WTC11 (cell line): ENCODE measurements at regions not wholly inside any gene's neighbourhood (a gene's known extent, or its start where the extent isn't known, plus 50 kb on each side); places are given as distances from the start of the nearest gene placed in this dataset.

Experiments
- ZBTB21 ChIP-seq: sonication (generic); formaldehyde crosslinking; IDR thresholded peaks from 2 replicates; pipeline ENCODE4 v1.8.1; 2023; ENCODE audit warnings: mild to moderate bottlenecking, missing genetic modification reagents, borderline replicate concordance
- ZNF423 ChIP-seq: fragments of 250-450 bp; sonication (Bioruptor Pico); IDR thresholded peaks from 2 replicates; pipeline ENCODE4 v2.1.2; 2022; ENCODE audit warnings: mild to moderate bottlenecking, moderate library complexity
- TF ChIP-seq, protein P1 (sequence below): fragments of 200-600 bp; IDR thresholded peaks from 2 replicates; pipeline ENCODE4 v1.8.0; 2022; ENCODE audit warnings: antibody characterized with exemption
- TF ChIP-seq, protein P2 (sequence below): fragments of 250-450 bp; sonication (Bioruptor Pico); IDR thresholded peaks from 2 replicates; pipeline ENCODE4 v1.8.0; 2021; ENCODE audit warnings: mild to moderate bottlenecking
- TF ChIP-seq, protein P3 (sequence below): sonication (generic); formaldehyde crosslinking; IDR thresholded peaks from 2 replicates; pipeline ENCODE4 v1.8.0; 2022; ENCODE audit warnings: mild to moderate bottlenecking, missing genetic modification reagents

DNA sequence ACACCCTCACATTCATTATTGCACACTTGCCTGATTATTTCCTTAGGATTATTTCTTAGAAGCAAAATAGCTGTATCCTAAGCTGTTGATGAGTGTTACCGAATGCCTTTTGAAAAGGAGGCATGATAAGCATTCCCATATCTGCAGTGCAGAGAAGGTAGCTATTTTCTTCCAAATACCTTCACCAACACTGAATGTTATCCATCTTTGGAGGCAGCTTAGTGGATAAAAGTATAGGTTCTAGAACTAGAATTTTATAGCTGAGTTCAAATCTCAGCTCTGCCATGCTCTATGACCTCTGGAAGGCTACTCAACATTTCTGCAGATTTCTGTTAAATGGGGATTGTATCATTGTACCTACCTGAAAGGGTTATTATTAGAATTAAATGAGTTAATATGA lies 185.0 kb upstream of the CCDC150 start:
- TF ChIP-seq, protein P1, sequence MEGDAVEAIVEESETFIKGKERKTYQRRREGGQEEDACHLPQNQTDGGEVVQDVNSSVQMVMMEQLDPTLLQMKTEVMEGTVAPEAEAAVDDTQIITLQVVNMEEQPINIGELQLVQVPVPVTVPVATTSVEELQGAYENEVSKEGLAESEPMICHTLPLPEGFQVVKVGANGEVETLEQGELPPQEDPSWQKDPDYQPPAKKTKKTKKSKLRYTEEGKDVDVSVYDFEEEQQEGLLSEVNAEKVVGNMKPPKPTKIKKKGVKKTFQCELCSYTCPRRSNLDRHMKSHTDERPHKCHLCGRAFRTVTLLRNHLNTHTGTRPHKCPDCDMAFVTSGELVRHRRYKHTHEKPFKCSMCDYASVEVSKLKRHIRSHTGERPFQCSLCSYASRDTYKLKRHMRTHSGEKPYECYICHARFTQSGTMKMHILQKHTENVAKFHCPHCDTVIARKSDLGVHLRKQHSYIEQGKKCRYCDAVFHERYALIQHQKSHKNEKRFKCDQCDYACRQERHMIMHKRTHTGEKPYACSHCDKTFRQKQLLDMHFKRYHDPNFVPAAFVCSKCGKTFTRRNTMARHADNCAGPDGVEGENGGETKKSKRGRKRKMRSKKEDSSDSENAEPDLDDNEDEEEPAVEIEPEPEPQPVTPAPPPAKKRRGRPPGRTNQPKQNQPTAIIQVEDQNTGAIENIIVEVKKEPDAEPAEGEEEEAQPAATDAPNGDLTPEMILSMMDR = no peak
- no peak for TF ChIP-seq ZBTB21 (CRISPR knock-in tag)
- TF ChIP-seq, protein P2, sequence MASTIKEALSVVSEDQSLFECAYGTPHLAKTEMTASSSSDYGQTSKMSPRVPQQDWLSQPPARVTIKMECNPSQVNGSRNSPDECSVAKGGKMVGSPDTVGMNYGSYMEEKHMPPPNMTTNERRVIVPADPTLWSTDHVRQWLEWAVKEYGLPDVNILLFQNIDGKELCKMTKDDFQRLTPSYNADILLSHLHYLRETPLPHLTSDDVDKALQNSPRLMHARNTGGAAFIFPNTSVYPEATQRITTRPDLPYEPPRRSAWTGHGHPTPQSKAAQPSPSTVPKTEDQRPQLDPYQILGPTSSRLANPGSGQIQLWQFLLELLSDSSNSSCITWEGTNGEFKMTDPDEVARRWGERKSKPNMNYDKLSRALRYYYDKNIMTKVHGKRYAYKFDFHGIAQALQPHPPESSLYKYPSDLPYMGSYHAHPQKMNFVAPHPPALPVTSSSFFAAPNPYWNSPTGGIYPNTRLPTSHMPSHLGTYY (CRISPR knock-in tag) = no peak
- TF ChIP-seq ZNF423 (CRISPR knock-in tag) = no peak
- TF ChIP-seq, protein P3, sequence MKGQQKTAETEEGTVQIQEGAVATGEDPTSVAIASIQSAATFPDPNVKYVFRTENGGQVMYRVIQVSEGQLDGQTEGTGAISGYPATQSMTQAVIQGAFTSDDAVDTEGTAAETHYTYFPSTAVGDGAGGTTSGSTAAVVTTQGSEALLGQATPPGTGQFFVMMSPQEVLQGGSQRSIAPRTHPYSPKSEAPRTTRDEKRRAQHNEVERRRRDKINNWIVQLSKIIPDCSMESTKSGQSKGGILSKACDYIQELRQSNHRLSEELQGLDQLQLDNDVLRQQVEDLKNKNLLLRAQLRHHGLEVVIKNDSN (CRISPR knock-in tag) = no peak
